Activated gamma-delta T cell treated with anti-CD3 and anti-CD28 coated beads, Interleukin-2, amount 50 U/mL, for 16 hours (primary cell): ENCODE measurements at regions not wholly inside any gene's neighbourhood (a gene's known extent, or its start where the extent isn't known, plus 50 kb on each side); places are given as distances from the start of the nearest gene placed in this dataset.

Source experiments
- DNase-seq: peaks from one replicate; pipeline ENCODE4 v3.0.0-alpha.2; 2020; ENCODE audit warnings: low read depth

DNA sequence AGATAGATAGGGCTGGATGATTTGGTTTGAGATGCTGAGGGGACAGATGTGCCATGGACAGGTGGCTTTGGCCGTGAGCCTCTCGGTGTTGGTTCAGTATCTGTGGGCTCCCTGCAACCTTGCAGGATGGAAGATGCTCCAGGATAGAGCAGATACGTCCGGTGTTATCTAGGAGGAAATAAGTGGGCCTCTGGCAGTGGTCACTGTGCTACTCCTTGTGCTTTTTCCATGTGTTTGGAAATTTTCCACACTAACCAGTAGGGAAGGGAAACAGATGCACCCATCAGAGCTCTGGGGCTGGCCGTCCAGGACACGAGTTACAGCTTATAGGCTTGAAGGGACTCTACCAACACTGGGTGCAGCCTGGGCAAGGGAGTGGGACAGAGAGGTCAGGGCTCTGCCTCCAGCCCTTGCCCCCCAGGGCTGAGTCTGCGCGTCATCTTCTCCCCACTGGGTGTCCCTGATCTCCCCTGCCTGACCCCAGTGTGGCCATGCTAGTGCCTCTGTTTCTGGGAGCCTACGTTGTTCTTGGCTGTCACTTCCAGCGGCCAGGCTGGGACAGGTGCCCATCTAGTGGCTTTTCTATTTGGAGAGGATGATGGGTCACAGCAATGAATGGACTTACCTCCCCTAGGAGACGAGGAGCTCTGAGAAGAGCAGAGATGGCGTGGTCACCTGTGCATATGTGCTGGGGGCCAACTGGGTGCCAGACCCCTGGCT lies 166.9 kb downstream of the SEC14L1 start:
- no peak for DNase-seq

DNA sequence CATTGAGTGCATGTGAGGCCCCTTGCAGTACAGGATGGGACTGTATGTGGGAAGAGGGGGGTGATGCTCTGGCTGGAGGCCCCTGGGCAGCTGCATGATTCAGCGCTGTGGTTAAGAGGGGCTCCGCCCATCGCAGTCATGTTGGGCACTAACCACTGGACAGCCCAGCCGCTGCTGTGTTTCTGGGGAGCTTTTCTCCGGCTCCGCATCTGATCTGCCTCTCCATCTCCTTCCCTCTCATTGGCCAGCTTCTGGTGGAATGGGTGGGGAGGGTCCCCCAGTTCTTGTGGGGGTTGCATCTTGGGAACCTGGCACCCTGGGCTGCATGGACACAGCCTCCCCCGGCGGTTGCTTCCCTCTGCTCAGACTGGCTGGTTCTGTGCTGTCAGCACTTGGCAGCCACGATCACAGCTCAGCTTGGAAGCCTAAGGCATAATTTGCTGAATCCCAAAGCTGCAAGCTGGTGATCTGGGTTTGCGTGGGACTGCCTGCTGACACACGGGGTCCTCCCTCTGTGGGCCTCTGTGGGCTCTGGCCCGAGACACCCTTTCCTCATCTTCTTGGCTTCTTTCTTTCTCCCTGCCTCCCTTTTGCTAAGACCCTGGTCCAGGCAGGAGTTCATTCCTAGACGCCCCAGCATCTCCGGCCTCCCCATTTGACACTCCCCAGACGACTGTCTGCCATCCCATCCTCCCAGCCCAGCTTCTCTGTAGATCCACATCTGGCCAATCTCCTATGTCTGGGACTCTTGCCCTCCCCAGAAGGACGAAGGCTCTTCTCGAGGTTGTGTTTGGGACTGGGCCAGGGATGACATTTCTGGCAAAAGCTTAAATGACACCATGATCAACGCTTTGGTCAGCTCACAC lies 168.3 kb downstream of the SEC14L1 start:
- no peak for DNase-seq

DNA sequence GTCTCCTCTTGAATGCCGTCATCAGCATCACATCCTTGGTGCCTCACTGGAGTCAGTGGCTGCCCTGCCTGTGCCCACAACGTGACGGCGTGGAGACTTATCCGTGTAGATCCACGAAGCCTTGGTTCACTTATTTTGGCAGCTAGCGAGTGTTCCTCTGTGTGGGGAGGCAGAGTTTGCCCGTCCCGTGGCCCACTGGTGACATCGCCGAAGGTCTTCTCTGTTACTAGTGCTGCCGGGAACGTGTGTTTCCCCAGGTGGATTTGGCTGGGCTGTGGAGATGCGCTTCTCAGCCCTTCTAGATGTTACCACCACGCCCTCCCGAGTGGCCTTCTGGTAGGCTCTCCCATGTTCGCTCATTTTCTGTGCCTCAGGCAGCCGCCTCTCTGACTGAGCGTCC lies 169.6 kb downstream of the SEC14L1 start:
- no peak for DNase-seq

DNA sequence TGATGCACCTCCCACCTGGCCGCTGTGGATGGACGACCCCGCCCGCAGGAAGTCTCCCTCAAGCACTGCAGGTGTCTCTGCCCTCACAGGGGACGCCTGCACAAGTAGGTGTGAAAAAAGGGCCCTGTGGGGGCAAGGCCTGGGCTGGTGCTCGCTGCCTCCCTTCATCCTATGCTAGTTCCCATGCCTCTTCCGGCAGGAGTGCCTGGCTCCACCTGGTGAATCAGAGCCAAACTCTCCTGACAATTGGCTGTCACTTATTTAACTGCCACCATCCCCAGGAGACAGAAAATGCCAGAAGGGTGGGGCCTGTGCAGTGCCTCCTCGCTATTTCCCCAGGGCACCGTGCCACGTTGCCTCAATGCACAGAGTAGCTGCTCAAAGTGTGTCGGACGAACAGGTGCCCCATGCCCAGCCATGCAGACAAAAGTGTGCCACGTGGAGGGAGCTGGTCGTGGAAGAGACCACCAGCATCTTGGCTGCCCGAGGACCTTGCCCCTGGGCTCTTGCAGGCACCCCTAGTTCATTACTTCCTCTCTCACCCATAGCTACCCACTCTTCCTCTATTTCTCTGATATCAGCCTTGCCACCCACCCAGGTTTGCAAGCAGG lies 170.7 kb downstream of the SEC14L1 start:
- no peak for DNase-seq

DNA sequence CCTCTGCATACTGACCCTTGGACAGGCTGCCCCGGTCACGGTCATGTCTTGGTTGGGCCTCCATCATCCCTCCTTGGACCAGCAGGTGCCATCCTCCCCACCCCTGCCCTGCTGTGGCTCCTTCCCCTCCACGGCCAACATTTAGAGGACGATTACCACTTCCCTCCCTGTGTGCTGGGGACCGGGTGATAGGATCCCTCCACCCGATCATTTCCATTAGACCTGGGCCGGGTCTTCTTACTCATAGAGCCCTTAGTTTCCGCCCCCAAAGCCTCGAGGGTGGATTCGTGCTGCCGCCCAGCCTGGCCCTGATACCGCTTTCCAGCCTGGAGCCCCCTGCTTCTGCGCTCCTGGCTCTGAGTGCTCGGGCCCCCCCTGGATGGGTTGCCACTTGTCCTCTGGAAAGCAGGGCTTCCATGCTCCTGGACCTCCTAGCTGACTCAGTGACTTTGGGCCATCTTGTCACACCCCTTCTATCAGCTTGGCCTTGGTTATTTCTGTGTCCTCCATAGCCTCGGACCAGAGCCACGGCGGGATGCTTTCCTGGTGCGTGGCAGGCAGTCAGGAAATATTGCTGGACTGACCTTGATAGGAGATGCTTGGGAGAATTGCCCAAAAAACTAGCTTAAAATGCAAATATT lies 171.4 kb downstream of the SEC14L1 start:
- no peak for DNase-seq

- DNase-seq: no peak
These were observed 172.2 kb downstream of the SEC14L1 start for GRCh38 chr17:77312786-77313599.

DNA sequence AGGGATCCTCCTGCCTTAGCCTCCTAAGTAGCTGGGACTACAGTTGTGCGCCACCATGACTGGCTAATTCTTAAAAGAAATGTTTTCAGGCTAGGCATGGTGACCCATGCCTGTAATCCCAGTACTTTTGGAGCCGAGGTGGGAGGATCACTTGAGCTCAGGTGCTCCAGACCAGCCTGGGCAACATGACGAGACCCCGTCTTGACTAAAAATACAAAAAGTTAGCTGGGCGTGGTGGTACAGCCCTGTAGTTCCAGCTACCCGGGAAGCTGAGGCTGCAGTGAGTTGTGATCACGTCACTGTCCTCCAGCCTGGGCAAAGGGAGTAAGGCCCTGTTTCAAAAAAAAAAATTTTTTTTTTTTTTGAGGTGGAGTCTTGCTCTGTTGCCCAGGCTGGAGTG lies 173.1 kb downstream of the SEC14L1 start:
- DNase-seq: no peak

- no peak for DNase-seq
These were observed 173.8 kb downstream of the SEC14L1 start for GRCh38 chr17:77314601-77315000.

GRCh38 chr17:77315010-77315409 lies 174.2 kb downstream of the SEC14L1 start:
- no peak for DNase-seq

DNA sequence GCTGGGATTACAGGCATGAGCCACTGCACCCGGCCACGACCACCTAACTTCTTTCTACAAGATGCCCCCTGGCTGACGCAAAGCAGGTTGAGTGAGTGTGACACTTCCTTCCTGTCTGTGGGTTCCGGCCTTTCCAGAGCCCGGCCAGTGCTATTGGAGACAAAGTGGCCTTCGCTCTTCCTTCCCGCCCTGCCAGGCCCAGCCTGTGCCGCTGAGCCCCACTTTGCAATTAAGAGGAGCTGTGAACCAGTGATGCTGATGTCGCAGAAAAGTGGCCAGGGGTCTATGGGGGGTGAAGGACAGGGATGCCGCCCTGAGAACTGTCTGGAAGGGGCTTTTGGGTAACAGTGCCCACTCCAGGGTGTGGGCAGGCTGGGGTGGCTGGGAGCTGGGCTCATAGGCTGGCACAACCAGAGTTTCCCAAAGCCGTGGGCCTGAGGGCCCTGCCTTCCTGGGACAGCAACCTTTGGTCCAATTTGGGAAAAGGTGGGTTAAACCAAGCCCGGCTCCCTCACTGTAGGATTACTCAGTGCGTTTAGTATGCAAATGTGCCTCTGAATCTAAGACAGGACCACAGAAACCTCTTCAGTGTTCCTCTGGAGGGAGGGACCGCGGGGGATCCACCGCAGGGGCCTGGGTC lies 174.9 kb downstream of the SEC14L1 start:
- no peak for DNase-seq

DNA sequence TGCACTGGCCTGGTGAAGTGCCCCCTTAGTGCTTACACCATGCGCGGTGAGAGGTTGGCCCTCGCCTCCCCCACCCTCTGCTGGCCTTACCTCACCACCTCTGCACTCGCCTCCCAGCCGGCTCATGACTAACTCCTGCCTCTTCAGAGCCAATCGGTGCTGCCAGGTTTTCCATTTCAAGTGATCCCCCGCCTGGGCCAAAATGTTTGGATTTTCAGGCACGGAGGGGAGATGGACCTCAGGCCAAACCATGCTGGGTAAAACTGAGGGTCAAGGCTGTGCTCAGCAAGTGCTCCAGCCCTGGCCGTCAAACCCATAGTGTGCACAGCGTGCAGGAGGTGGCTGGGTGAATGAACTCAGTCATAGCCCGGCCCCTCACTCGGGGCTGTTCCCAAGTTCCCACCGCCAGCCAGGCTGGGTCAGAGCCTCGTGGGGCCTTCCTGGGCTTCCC lies 175.4 kb downstream of the SEC14L1 start:
- DNase-seq: no peak

- no peak for DNase-seq
These were observed 175.9 kb downstream of the SEC14L1 start for GRCh38 chr17:77316651-77317050.

GRCh38 chr17:77317091-77317750 lies 176.5 kb downstream of the SEC14L1 start:
- DNase-seq: no peak

- no peak for DNase-seq
These were observed 177.3 kb downstream of the SEC14L1 start for GRCh38 chr17:77318021-77318420.

GRCh38 chr17:77318491-77319210 lies 177.9 kb downstream of the SEC14L1 start:
- DNase-seq: no peak

DNA sequence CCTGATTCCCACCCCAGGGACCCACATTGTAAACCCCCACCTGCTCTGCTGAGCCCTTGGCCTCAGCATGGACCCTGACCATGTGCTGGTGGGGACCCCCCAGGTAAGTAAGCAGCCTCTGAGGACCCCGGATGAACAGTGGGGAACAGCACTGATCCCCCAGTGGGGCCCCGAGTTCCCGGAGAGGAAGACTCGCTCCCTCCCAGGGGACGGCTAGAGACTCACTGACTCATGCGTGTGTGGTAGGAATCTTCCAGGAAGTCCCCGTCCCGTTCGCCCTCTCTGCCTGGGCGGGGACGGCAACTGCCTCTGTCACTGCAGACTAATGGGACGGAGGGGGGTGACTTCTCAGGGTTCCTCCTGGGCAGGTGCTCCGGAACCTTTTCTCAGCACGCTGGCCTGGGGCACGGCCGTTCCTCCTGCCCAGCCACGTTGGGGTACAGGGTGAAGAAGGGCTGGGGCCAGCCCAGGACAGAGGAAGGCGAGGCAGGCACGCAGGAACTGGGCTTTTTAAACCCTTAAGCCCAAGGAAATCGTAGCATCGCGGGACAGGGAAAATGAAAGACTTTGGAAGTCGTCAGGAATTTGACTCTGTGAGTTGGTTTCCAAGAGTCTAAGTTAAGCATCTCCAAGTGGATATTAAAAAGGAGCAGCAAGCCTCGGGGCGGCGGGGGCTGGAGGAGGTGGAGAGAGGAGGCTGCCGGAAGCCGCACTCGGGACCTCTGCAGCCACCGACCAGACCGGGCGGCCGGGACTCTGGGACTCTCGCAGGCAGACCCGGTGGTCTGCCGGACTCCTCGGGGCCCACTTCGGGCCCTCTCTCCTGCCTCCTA lies 178.7 kb downstream of the SEC14L1 start:
- no peak for DNase-seq

DNA sequence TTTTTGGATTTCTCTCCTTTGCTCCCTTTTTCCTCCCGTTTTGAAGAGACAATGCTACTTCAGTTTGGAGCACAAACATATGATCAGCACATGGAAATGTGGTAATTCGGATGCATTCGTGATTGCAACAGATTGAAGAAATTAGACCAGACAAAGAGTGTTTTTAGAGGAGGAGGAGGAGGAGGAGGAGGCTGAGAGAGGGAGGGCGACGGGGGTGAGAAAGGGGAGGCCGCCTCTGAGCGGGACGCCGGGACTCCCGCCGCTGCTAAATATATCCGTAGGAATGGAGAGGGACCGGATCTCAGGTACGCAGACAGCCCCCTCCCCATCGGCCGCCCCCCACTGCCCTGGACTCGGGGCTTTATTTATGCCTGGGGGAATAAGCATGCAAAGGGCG lies 179.3 kb downstream of the SEC14L1 start:
- DNase-seq: no peak

GRCh38 chr17:77320485-77321256 lies 179.9 kb downstream of the SEC14L1 start:
- no peak for DNase-seq
